HCT116 (cell line): ENCODE measurements at regions not wholly inside any gene's neighbourhood (a gene's known extent, or its start where the extent isn't known, plus 50 kb on each side); places are given as distances from the start of the nearest gene placed in this dataset.

Experiments used
- ATAC-seq: fragments of 200-7000 bp; cut with Tn5 transposase; 2 replicates; pipeline ENCODE4 v1.9.1; 2020; ENCODE audit warnings: mild to moderate bottlenecking, moderate library complexity
- BruUV-seq: library from RNA; stranded (reverse); fragments of 400-500 nt; replicated peaks from 2 replicates; lab custom pipeline; 2021; lab: Mats Ljungman, UMichigan
- CTCF ChIA-PET: fragments of 300-600 bp; sonication (Branson Sonifier 250); formaldehyde crosslinking; loops from one replicate; lab custom pipeline; 2021; ENCODE audit warnings: antibody characterized with exemption; lab: Charles Lee
- POLR2A ChIA-PET: fragments of 300-600, 350-600 bp; sonication (Branson Sonifier 250); formaldehyde crosslinking; loops from one replicate; lab custom pipeline; 2021; ENCODE audit warnings: antibody characterized with exemption; lab: Charles Lee
- RAD21 ChIA-PET, 2 experiments: fragments of 300-600 bp; sonication (Branson Sonifier 250); formaldehyde crosslinking; loops; one replicate each; lab custom pipeline; 2023; ENCODE audit warnings: low total read pairs in 2 of 2; ENCODE audit not compliant: uncharacterized antibody in 2 of 2, unreplicated experiment in 2 of 2, low non-redundant PET in 1 of 2; lab: Charles Lee
- DNase-seq: peaks from one replicate; pipeline ENCODE4 v3.0.0-alpha.2; 2010; ENCODE audit warnings: low read depth, low spot score
- H2AFZ ChIP-seq: fragments of 200-600 bp; shearing (Covaris generic), sonication (generic); 2 replicates; pipeline ENCODE4 v1.6.1; 2017; ENCODE audit warnings: low read depth, mixed run types, mixed read lengths, antibody characterized with exemption, low read length; ENCODE audit not compliant: poor library complexity, severe bottlenecking
- H3K27ac ChIP-seq: 2 replicates; pipeline ENCODE4 v1.5.1; 2012; ENCODE audit warnings: low read depth, low read length
- H3K27me3 ChIP-seq: fragments of 200-600 bp; sonication (generic); 2 replicates; pipeline ENCODE4 v1.6.1; 2016; ENCODE audit warnings: mixed run types, low read length, mixed read lengths; ENCODE audit not compliant: insufficient read depth
- H3K36me3 ChIP-seq, 2 experiments: fragments of 200-500 bp in 1 of 2; fragments of 200-600 bp in 1 of 2; sonication (Bioruptor generic) in 1 of 2; sonication (generic) in 1 of 2; 2 replicates each; pipeline versions ENCODE4 v1.5.1 to v1.6.1; 2014 to 2016; ENCODE audit warnings: low read length in 2 of 2, inconsistent platforms in 1 of 2, mixed read lengths in 1 of 2, mixed run types in 1 of 2; ENCODE audit not compliant: insufficient read depth in 2 of 2, control insufficient read depth in 1 of 2
- H3K4me1 ChIP-seq, 2 experiments: fragments of 200-600 bp in 1 of 2; sonication (generic) in 1 of 2; 2 replicates each; pipeline versions ENCODE4 v1.5.1 to v1.6.1; 2012 to 2017; ENCODE audit warnings: low read length in 2 of 2, inconsistent platforms in 1 of 2, mild to moderate bottlenecking in 1 of 2, mixed read lengths in 1 of 2, mixed run types in 1 of 2, moderate library complexity in 1 of 2; ENCODE audit not compliant: insufficient read depth in 2 of 2, control insufficient read depth in 1 of 2
- H3K4me2 ChIP-seq: fragments of 200-600 bp; sonication (generic); 2 replicates; pipeline ENCODE4 v1.6.1; 2017; ENCODE audit warnings: mixed run types, low read length, mixed read lengths
- H3K4me3 ChIP-seq, 2 experiments: fragments of 200-600 bp in 1 of 2; sonication (generic) in 1 of 2; replicated peaks in 1 of 2; 2 replicates each; pipeline ENCODE4 v1.5.1; 2011 to 2016; ENCODE audit warnings: low read length in 2 of 2, control low read depth in 1 of 2, low read depth in 1 of 2, mild to moderate bottlenecking in 1 of 2, mixed read lengths in 1 of 2, mixed run types in 1 of 2
- H3K79me2 ChIP-seq: fragments of 200-600 bp; sonication (generic); 2 replicates; pipeline ENCODE4 v1.6.1; 2017; ENCODE audit warnings: mild to moderate bottlenecking, mixed run types, low read length, moderate library complexity, mixed read lengths; ENCODE audit not compliant: insufficient read depth
- H3K9ac ChIP-seq: fragments of 200-600 bp; sonication (generic); 2 replicates; pipeline ENCODE4 v1.6.1; 2016; ENCODE audit warnings: low read length, mixed read lengths
- H3K9me2 ChIP-seq: fragments of 200-600 bp; sonication (generic), shearing (Covaris generic); 2 replicates; pipeline ENCODE4 v1.6.1; 2017; ENCODE audit warnings: mixed run types, mild to moderate bottlenecking, moderate library complexity; ENCODE audit not compliant: insufficient read depth
- H3K9me3 ChIP-seq, 2 experiments: fragments of 200-500 bp in 1 of 2; fragments of 200-600 bp in 1 of 2; sonication (Bioruptor generic) in 1 of 2; sonication (generic) in 1 of 2; 2 replicates each; pipeline ENCODE4 v1.6.1; 2014 to 2017; ENCODE audit warnings: low read length in 2 of 2, mixed read lengths in 2 of 2, inconsistent platforms in 1 of 2, low read depth in 1 of 2, mild to moderate bottlenecking in 1 of 2, mixed run types in 1 of 2, moderate library complexity in 1 of 2; ENCODE audit not compliant: control insufficient read depth in 1 of 2, insufficient read depth in 1 of 2
- H4K20me1 ChIP-seq: fragments of 200-600 bp; sonication (generic), shearing (Covaris generic); 2 replicates; pipeline ENCODE4 v1.6.1; 2017; ENCODE audit warnings: mixed run types, mild to moderate bottlenecking, moderate library complexity; ENCODE audit not compliant: insufficient read depth
- ATF3 ChIP-seq: IDR thresholded peaks from 2 replicates; pipeline ENCODE4 v1.6.1; 2012
- CBX3 ChIP-seq: IDR thresholded peaks from 2 replicates; pipeline ENCODE4 v1.6.1; 2012; ENCODE audit warnings: low read depth
- CEBPB ChIP-seq: IDR thresholded peaks from 2 replicates; pipeline ENCODE4 v1.6.1; 2012; ENCODE audit warnings: low read depth
- ELF1 ChIP-seq: IDR thresholded peaks from 2 replicates; pipeline ENCODE4 v1.6.1; 2012; ENCODE audit warnings: low read depth, borderline replicate concordance
- RAD21 ChIP-seq: IDR thresholded peaks from 2 replicates; pipeline ENCODE4 v1.6.1; 2012; ENCODE audit warnings: low read depth, mild to moderate bottlenecking
- SIN3A ChIP-seq: IDR thresholded peaks from 2 replicates; pipeline ENCODE4 v1.6.1; 2012; ENCODE audit warnings: low read depth
- intact Hi-C: fragments of 100-400 bp; cut with micrococcal nuclease; formaldehyde crosslinking; loops from 2 replicates; pipeline ENCODE4 v1.10.0; 2022

GRCh38 chr3:103829723-103830326 is 1395.0 kb downstream of the ZPLD1 start:
- Histone ChIP-seq H4K20me1 (no peaks in the 10 kb centered on the region), H3K9me2 (no peaks in the 10 kb centered on the region), H3K9me3 (no peaks in the 10 kb centered on the region), H3K36me3 (no peaks in the 10 kb centered on the region), H2AFZ (no peak overlapping the region), H3K27me3 (no peaks in the 10 kb centered on the region), H3K4me2 (no peak overlapping the region), H3K79me2 (no peaks in the 10 kb centered on the region), H3K9ac (no peak overlapping the region), H3K27ac (no peak overlapping the region), H3K4me3 (no peak overlapping the region), H3K4me1 (no peaks in the 10 kb centered on the region)
- BruUV-seq: no TSS peak
- RAD21 ChIA-PET: no interaction called here
- intact Hi-C loops: no loop called here
- CTCF ChIA-PET: no interaction called here
- DNase-seq: no peak
- no peak for ATAC-seq
- POLR2A ChIA-PET: no interaction called here
- no peak for TF ChIP-seq ATF3
- TF ChIP-seq RAD21: no peak
- no peak for TF ChIP-seq ELF1
- TF ChIP-seq CEBPB: no peak
- no peak for TF ChIP-seq SIN3A
- TF ChIP-seq CBX3: no peak

GRCh38 chr3:103847081-103848062 is 1412.6 kb downstream of the ZPLD1 start:
- ChIA-PET RAD21 (no interaction called here), POLR2A (no interaction called here), CTCF (no interaction called here)
- Histone ChIP-seq H3K9me2 (no peaks in the 10 kb centered on the region; the same call in 1 of the 2 replicates), H3K27ac (no peak overlapping the region), H3K79me2 (no peaks in the 10 kb centered on the region), H3K27me3 (no peaks in the 10 kb centered on the region), H3K9me3 (no peaks in the 10 kb centered on the region), H3K36me3 (no peaks in the 10 kb centered on the region), H2AFZ (no peak overlapping the region), H3K4me1 (no peaks in the 10 kb centered on the region), H4K20me1 (no peaks in the 10 kb centered on the region), H3K9ac (no peak overlapping the region), H3K4me3 (no peak overlapping the region), H3K4me2 (no peak overlapping the region)
- BruUV-seq: no TSS peak
- TF ChIP-seq RAD21: no peak
- intact Hi-C loops: no loop called here
- ATAC-seq (no peak), DNase-seq (no peak)
